OCI-LY7 (cell line): ENCODE measurements at regions not wholly inside any gene's neighbourhood (a gene's known extent, or its start where the extent isn't known, plus 50 kb on each side); places are given as distances from the start of the nearest gene placed in this dataset.

Experiments
- BruUV-seq: library from RNA; stranded (reverse); fragments of 400-500 nt; replicated peaks from 2 replicates; lab custom pipeline; 2021; lab: Mats Ljungman, UMichigan
- CTCF ChIA-PET: fragments of 300-600 bp; sonication (Branson Sonifier 250); formaldehyde crosslinking; loops from one replicate; lab custom pipeline; 2022; ENCODE audit warnings: antibody characterized with exemption; ENCODE audit not compliant: unreplicated experiment; lab: Charles Lee
- POLR2A ChIA-PET: fragments of 300-600 bp; sonication (Branson Sonifier 250); formaldehyde crosslinking; loops from one replicate; lab custom pipeline; 2022; ENCODE audit warnings: antibody characterized with exemption; lab: Charles Lee
- DNase-seq: peaks from one replicate; pipeline ENCODE4 v3.0.0-alpha.2; 2015; ENCODE audit warnings: low spot score
- H2AFZ ChIP-seq: fragments of 200-600 bp; sonication (generic), shearing (Covaris generic); 2 replicates; pipeline ENCODE4 v1.6.1; 2014; ENCODE audit warnings: mild to moderate bottlenecking, antibody characterized with exemption, low read length, moderate library complexity
- H3K27ac ChIP-seq: fragments of 200-600 bp; sonication (generic); 2 replicates; pipeline ENCODE4 v1.5.1; 2014; ENCODE audit warnings: mixed run types, low read depth, mild to moderate bottlenecking, moderate library complexity, low read length, inconsistent platforms; ENCODE audit not compliant: poor library complexity, severe bottlenecking
- H3K36me3 ChIP-seq: fragments of 200-600 bp; sonication (generic); 2 replicates; pipeline ENCODE4 v1.6.1; 2014; ENCODE audit warnings: mild to moderate bottlenecking, antibody characterized with exemption, low read length, moderate library complexity, mixed read lengths; ENCODE audit not compliant: insufficient read depth
- H3K4me1 ChIP-seq: fragments of 200-600 bp; sonication (generic); 2 replicates; pipeline ENCODE4 v1.5.1; 2014; ENCODE audit warnings: mild to moderate bottlenecking, low read length; ENCODE audit not compliant: insufficient read depth, poor library complexity, severe bottlenecking
- H3K4me2 ChIP-seq: fragments of 200-600 bp; sonication (generic); 2 replicates; pipeline ENCODE4 v1.6.1; 2014; ENCODE audit warnings: mild to moderate bottlenecking, low read length
- H3K4me3 ChIP-seq: fragments of 200-600 bp; sonication (generic); 2 replicates; pipeline ENCODE4 v1.5.1; 2014; ENCODE audit warnings: mild to moderate bottlenecking, low read depth, low read length; ENCODE audit not compliant: poor library complexity, severe bottlenecking
- H3K79me2 ChIP-seq: fragments of 200-600 bp; sonication (generic); 2 replicates; pipeline ENCODE4 v1.6.1; 2016; ENCODE audit warnings: low read depth, mild to moderate bottlenecking, low read length, moderate library complexity, mixed read lengths; ENCODE audit not compliant: insufficient read depth
- H3K9me2 ChIP-seq: fragments of 200-600 bp; sonication (generic); 2 replicates; pipeline ENCODE4 v1.6.1; 2016; ENCODE audit warnings: mild to moderate bottlenecking, low read length, mixed read lengths; ENCODE audit not compliant: insufficient read depth
- H3K9me3 ChIP-seq: fragments of 200-600 bp; sonication (generic); 2 replicates; pipeline ENCODE4 v1.6.1; 2014; ENCODE audit warnings: mild to moderate bottlenecking, mixed run types, low read length, mixed read lengths
- H4K20me1 ChIP-seq: fragments of 200-600 bp; sonication (generic); 2 replicates; pipeline ENCODE4 v1.6.1; 2014; ENCODE audit warnings: mild to moderate bottlenecking, antibody characterized with exemption, low read length, moderate library complexity, mixed read lengths; ENCODE audit not compliant: insufficient read depth
- EZH2phosphoT487 ChIP-seq: fragments of 200-600 bp; sonication (generic); IDR thresholded peaks from 2 replicates; pipeline ENCODE4 v1.6.1; 2018; ENCODE audit warnings: low read depth, borderline replicate concordance, mild to moderate bottlenecking, mixed run types, antibody characterized with exemption, low read length, moderate library complexity, mixed read lengths
- intact Hi-C: fragments of 100-400 bp; cut with micrococcal nuclease; formaldehyde crosslinking; loops from one replicate; pipeline ENCODE4 v1.10.0; 2022; ENCODE audit not compliant: unreplicated experiment
- TF ChIP-seq, protein P1 (sequence below): fragments of 200-600 bp; sonication (generic); conservative IDR thresholded peaks from 2 replicates; pipeline ENCODE4 v1.5.1; 2014; ENCODE audit warnings: mild to moderate bottlenecking, antibody characterized with exemption, low read length, moderate library complexity, mixed read lengths

DNA sequence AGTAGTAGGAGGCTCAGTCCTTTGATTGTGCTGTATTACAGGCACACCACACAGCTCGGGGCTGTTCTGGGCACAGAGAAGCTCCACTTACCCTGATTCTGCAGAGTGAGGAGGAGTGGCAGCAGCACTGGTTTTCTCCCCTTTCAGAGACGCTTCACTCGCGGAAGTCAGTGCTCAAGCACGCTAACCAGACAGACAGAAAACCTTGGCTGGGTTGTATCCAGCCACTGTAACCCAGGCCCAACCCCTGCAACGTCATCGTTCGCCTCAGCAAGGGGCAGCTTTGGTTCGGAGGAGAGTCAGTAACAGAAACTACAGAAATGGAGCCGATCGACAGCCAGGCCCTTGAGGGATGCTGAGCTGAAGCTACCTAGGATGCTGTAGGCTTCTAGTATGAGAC is 171.0 kb downstream of the SLC16A9 start:
- BruUV-seq = no TSS peak
- TF ChIP-seq, protein P1, sequence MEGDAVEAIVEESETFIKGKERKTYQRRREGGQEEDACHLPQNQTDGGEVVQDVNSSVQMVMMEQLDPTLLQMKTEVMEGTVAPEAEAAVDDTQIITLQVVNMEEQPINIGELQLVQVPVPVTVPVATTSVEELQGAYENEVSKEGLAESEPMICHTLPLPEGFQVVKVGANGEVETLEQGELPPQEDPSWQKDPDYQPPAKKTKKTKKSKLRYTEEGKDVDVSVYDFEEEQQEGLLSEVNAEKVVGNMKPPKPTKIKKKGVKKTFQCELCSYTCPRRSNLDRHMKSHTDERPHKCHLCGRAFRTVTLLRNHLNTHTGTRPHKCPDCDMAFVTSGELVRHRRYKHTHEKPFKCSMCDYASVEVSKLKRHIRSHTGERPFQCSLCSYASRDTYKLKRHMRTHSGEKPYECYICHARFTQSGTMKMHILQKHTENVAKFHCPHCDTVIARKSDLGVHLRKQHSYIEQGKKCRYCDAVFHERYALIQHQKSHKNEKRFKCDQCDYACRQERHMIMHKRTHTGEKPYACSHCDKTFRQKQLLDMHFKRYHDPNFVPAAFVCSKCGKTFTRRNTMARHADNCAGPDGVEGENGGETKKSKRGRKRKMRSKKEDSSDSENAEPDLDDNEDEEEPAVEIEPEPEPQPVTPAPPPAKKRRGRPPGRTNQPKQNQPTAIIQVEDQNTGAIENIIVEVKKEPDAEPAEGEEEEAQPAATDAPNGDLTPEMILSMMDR = no peak
- no peak for TF ChIP-seq EZH2phosphoT487
- Histone ChIP-seq H3K4me3 (no peak overlapping the region), H3K4me1 (no peaks in the 10 kb centered on the region), H3K4me2 (no peak overlapping the region), H3K27ac (no peak overlapping the region), H3K9me3 (no peaks in the 10 kb centered on the region), H3K79me2 (no peaks in the 10 kb centered on the region), H2AFZ (no peak overlapping the region), H4K20me1 (no peaks in the 10 kb centered on the region), H3K9me2 (no peaks in the 10 kb centered on the region), H3K36me3 (no peaks in the 10 kb centered on the region)
- intact Hi-C loops = no loop called here
- POLR2A ChIA-PET = no interaction called here
- CTCF ChIA-PET = no interaction called here
- no peak for DNase-seq

DNA sequence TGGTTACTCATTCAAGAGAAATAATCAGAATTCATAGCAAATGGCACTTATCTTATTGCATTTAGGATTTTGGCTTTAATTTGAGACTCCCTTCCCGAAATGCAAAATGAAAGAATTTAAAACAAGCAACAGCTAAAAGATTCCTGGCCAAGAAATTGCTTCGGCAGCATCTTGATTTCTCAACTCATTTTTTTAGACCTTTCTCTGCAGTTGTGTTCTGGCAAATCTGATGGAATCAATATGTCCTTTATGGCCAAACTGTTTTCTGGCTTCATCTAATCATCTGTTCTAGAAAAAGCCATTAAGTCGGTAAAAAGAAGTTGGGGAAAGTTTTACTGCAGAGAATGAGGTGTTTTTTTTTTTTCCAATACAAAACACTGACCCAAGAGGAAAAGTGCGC is 172.1 kb downstream of the SLC16A9 start:
- Histone ChIP-seq H2AFZ (no peak overlapping the region), H3K79me2 (no peaks in the 10 kb centered on the region), H4K20me1 (no peaks in the 10 kb centered on the region), H3K9me2 (no peaks in the 10 kb centered on the region), H3K27ac (no peak overlapping the region), H3K4me3 (no peak overlapping the region), H3K36me3 (no peaks in the 10 kb centered on the region), H3K4me2 (no peak overlapping the region), H3K4me1 (no peaks in the 10 kb centered on the region), H3K9me3 (no peaks in the 10 kb centered on the region)
- TF ChIP-seq EZH2phosphoT487 = no peak
- TF ChIP-seq, protein P1 = no peak
- ChIA-PET CTCF (no interaction called here), POLR2A (no interaction called here)
- BruUV-seq = no TSS peak
- DNase-seq = no peak
- intact Hi-C loops = no loop called here

DNA sequence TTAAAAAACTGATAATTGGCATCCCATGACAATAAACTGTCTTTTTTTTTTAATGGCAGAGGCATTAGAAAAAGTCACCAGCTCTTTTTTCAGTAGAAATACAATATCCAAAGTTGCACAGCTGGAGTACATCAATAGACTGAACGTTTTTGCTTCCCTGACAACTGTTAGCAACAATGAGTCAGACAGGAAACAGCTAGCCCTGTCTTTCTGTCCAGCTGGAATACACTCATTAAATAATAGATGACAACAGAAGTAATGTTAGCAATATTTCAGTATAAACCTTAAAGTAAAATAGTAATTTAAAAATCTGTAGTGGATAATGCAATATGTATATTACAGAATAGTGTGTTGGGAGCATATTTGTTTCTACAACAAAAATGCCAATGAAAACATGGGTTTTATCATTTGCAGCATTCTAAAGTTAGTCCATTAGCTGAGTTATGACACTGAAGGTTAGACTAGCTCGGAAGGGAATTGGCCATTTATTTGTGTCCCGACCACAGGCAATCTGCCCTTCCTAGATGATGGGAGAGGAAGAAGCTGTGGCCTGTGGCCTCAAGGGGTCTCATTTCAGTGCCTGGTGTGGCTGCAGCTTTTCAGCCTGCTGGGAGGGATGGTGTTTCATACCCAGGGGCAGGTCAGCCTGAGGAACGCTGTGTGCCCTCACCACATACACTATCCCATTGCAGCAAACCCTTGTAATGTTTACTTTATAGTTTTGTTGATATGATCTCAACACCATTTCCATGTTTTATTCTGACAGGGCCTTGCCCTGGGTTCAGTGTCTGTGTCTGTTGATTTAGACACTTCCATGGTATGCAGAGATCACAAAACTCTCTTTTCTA is 173.3 kb downstream of the SLC16A9 start:
- ChIA-PET CTCF (no interaction called here), POLR2A (interaction anchor here (0.7 kb wide), 1 partner anchor 217 kb away, joined by 3 read pairs; no protein-coding TSS in a partner anchor)
- H3K9me3 ChIP-seq = no peaks in the 10 kb centered on the region
- H3K4me1 ChIP-seq = no peaks in the 10 kb centered on the region
- intact Hi-C loops = no loop called here
- H3K79me2 ChIP-seq = no peaks in the 10 kb centered on the region
- H3K36me3 ChIP-seq = no peaks in the 10 kb centered on the region
- H3K4me2 ChIP-seq = no peak overlapping the region
- H3K4me3 ChIP-seq = no peak overlapping the region
- no peak overlapping the region for H3K27ac ChIP-seq
- no peaks in the 10 kb centered on the region for H4K20me1 ChIP-seq
- no peaks in the 10 kb centered on the region for H3K9me2 ChIP-seq
- H2AFZ ChIP-seq = no peak overlapping the region
- TF ChIP-seq EZH2phosphoT487 = no peak
- TF ChIP-seq, protein P1 = no peak
- DNase-seq = no peak
- no TSS peak for BruUV-seq
